NCI-H146 treated with DMSO at 0.1 percent for 48 hours (cell line): ENCODE measurements at regions not wholly inside any gene's neighbourhood (a gene's known extent, or its start where the extent isn't known, plus 50 kb on each side); places are given as distances from the start of the nearest gene placed in this dataset.
"Not testable (repeated sequence)": the region's sequence is repeated elsewhere in the genome, so short reads cannot be mapped to it uniquely, and the experiment has no call there.

Experiments used
- DNase-seq: peaks from one replicate; lab custom pipeline; 2025; ENCODE audit not compliant: unreplicated experiment; lab: John Stamatoyannopoulos, UW

- no peak for DNase-seq
Observed at GRCh38 chr6:113664909-113665308, 192.2 kb upstream of the MARCKS start.

- peak; percentile 16 for DNase-seq
Observed at GRCh38 chr6:113668641-113669408, 188.3 kb upstream of the MARCKS start.

GRCh38 chr6:113669606-113670005 is 187.5 kb upstream of the MARCKS start:
- no peak for DNase-seq

- DNase-seq = no peak
Observed at GRCh38 chr6:113671421-113671820, 185.7 kb upstream of the MARCKS start.

- DNase-seq = no peak
Observed at GRCh38 chr6:113672491-113673149, 184.5 kb upstream of the MARCKS start.

GRCh38 chr6:113674075-113674474 is 183.1 kb upstream of the MARCKS start:
- DNase-seq = no peak

GRCh38 chr6:113676057-113676456 is 181.1 kb upstream of the MARCKS start:
- no peak for DNase-seq

- no peak for DNase-seq
Observed at GRCh38 chr6:113676968-113677367, 180.2 kb upstream of the MARCKS start.

- no peak for DNase-seq
Observed at GRCh38 chr6:113679051-113679450, 178.1 kb upstream of the MARCKS start.

- DNase-seq = no peak
Observed at GRCh38 chr6:113680301-113680700, 176.8 kb upstream of the MARCKS start.

GRCh38 chr6:113683968-113684367 is 173.2 kb upstream of the MARCKS start:
- no peak for DNase-seq

GRCh38 chr6:113684382-113684901 is 172.7 kb upstream of the MARCKS start:
- DNase-seq = no peak

GRCh38 chr6:113686049-113686448 is 171.1 kb upstream of the MARCKS start:
- no peak for DNase-seq

GRCh38 chr6:113689620-113690019 is 167.5 kb upstream of the MARCKS start:
- DNase-seq = not testable (repeated sequence)

GRCh38 chr6:113690281-113691259 is 166.6 kb upstream of the MARCKS start:
- peak; percentile 64 for DNase-seq

GRCh38 chr6:113691260-113691656 is 165.9 kb upstream of the MARCKS start:
- no peak for DNase-seq

- no peak for DNase-seq
Observed at GRCh38 chr6:113693851-113694250, 163.3 kb upstream of the MARCKS start.

- DNase-seq = no peak
Observed at GRCh38 chr6:113694278-113695077, 162.7 kb upstream of the MARCKS start.

GRCh38 chr6:113695516-113695915 is 161.6 kb upstream of the MARCKS start:
- DNase-seq = no peak

GRCh38 chr6:113696960-113697359 is 160.2 kb upstream of the MARCKS start:
- no peak for DNase-seq
